ENCODE measurements at regions not wholly inside any gene's neighbourhood (a gene's known extent, or its start where the extent isn't known, plus 50 kb on each side); places are given as distances from the start of the nearest gene placed in this dataset.

- no peak overlapping the region for H3K4me3 ChIP-seq (ENCODE audit: low read depth, low read length)
- no peak for TF ChIP-seq CTCF (conservative IDR thresholded peaks at IDR 0.05; ENCODE audit: low read depth, low read length)
- DNase-seq (ENCODE audit: low read depth) = no peak
Observed at GRCh38 chr5:20370061-20370460, 382.1 kb upstream of the CDH18 start.

- H3K4me3 ChIP-seq (ENCODE audit: low read depth, low read length) = no peak overlapping the region
- no peak for DNase-seq (ENCODE audit: low read depth)
- TF ChIP-seq CTCF (conservative IDR thresholded peaks at IDR 0.05; ENCODE audit: low read depth, low read length) = no peak
Observed at GRCh38 chr5:20369518-20369885, 381.5 kb upstream of the CDH18 start.

GRCh38 chr5:20368571-20369517 is 380.8 kb upstream of the CDH18 start:
- no peak for DNase-seq (ENCODE audit: low read depth)
- no peak for TF ChIP-seq CTCF (conservative IDR thresholded peaks at IDR 0.05; ENCODE audit: low read depth, low read length)
- H3K4me3 ChIP-seq (ENCODE audit: low read depth, low read length) = no peak overlapping the region

- H3K4me3 ChIP-seq (ENCODE audit: low read depth, low read length) = no peak overlapping the region
- TF ChIP-seq CTCF (conservative IDR thresholded peaks at IDR 0.05; ENCODE audit: low read depth, low read length) = no peak
- no peak for DNase-seq (ENCODE audit: low read depth)
Observed at GRCh38 chr5:20367178-20367577, 379.2 kb upstream of the CDH18 start.

GRCh38 chr5:20360263-20360662 is 372.3 kb upstream of the CDH18 start:
- no peak for DNase-seq (ENCODE audit: low read depth)
- no peak for TF ChIP-seq CTCF (conservative IDR thresholded peaks at IDR 0.05; ENCODE audit: low read depth, low read length)
- no peak overlapping the region for H3K4me3 ChIP-seq (ENCODE audit: low read depth, low read length)

GRCh38 chr5:20359377-20359776 is 371.4 kb upstream of the CDH18 start:
- H3K4me3 ChIP-seq (ENCODE audit: low read depth, low read length) = no peak overlapping the region
- DNase-seq (ENCODE audit: low read depth) = no peak
- no peak for TF ChIP-seq CTCF (conservative IDR thresholded peaks at IDR 0.05; ENCODE audit: low read depth, low read length)

- TF ChIP-seq CTCF (conservative IDR thresholded peaks at IDR 0.05; ENCODE audit: low read depth, low read length) = no peak
- no peak for DNase-seq (ENCODE audit: low read depth)
- H3K4me3 ChIP-seq (ENCODE audit: low read depth, low read length) = no peak overlapping the region
Observed at GRCh38 chr5:20353499-20353898, 365.5 kb upstream of the CDH18 start.

All from choroid plexus epithelial cell (primary cell).